GM21723 (cell line): ENCODE measurements at regions not wholly inside any gene's neighbourhood (a gene's known extent, or its start where the extent isn't known, plus 50 kb on each side); places are given as distances from the start of the nearest gene placed in this dataset.
"Not testable (repeated sequence)": the region's sequence is repeated elsewhere in the genome, so short reads cannot be mapped to it uniquely, and the experiment has no call there.

Experiments used
- ATAC-seq: cut with Tn5 transposase; IDR thresholded peaks from one replicate; pipeline ENCODE4 v1.9.1; 2021; ENCODE audit warnings: mild to moderate bottlenecking, moderate library complexity; ENCODE audit not compliant: unreplicated experiment

GRCh38 chr1:147071142-147071541 lies 101.1 kb downstream of the PRKAB2 start:
- no peak for ATAC-seq

- no peak for ATAC-seq
Measured at GRCh38 chr1:147062956-147063355, 109.3 kb downstream of the PRKAB2 start.

GRCh38 chr1:147061880-147062279 lies 110.4 kb downstream of the PRKAB2 start:
- ATAC-seq, result not testable (repeated sequence)

GRCh38 chr1:147053269-147053668 lies 115.1 kb downstream of the NBPF12 start:
- ATAC-seq, result no peak

GRCh38 chr1:147052677-147053076 lies 114.6 kb downstream of the NBPF12 start:
- no peak for ATAC-seq

GRCh38 chr1:147052143-147052542 lies 114.0 kb downstream of the NBPF12 start:
- no peak for ATAC-seq

- ATAC-seq, result no peak
Measured at GRCh38 chr1:147051136-147051535, 113.0 kb downstream of the NBPF12 start.

- no peak for ATAC-seq
Measured at GRCh38 chr1:147050654-147051053, 112.5 kb downstream of the NBPF12 start.

- ATAC-seq, result not testable (repeated sequence)
Measured at GRCh38 chr1:147046863-147047394, 108.8 kb downstream of the NBPF12 start.

- ATAC-seq, result no peak
Measured at GRCh38 chr1:147046189-147046862, 108.2 kb downstream of the NBPF12 start.
